BLaER1 treated with 17β-estradiol and CSF1 and Interleukin-3, amounts not matched to agents 10 nM and 100 nM (cell line): ENCODE measurements at regions not wholly inside any gene's neighbourhood (a gene's known extent, or its start where the extent isn't known, plus 50 kb on each side); places are given as distances from the start of the nearest gene placed in this dataset.

Source experiments
- H3K27ac ChIP-seq, 11 experiments: shearing (Covaris generic); formaldehyde crosslinking; 2 replicates each; pipeline ENCODE4 v1.8.1; 2022
- H3K27me3 ChIP-seq, 11 experiments: shearing (Covaris generic); formaldehyde crosslinking; 2 replicates each; pipeline ENCODE4 v1.8.1; 2022
- H3K36me3 ChIP-seq, 11 experiments: shearing (Covaris generic); formaldehyde crosslinking; 2 replicates each; pipeline ENCODE4 v1.8.1; 2022
- H3K4me1 ChIP-seq, 10 experiments: shearing (Covaris generic); formaldehyde crosslinking; 2 replicates each; pipeline ENCODE4 v1.8.1; 2022
- H3K4me2 ChIP-seq, 11 experiments: shearing (Covaris generic); formaldehyde crosslinking; 2 replicates each; pipeline ENCODE4 v1.8.1; 2022
- H3K4me3 ChIP-seq, 10 experiments: shearing (Covaris generic); formaldehyde crosslinking; 2 replicates each; pipeline ENCODE4 v1.8.1; 2022
- H3K9ac ChIP-seq, 11 experiments: shearing (Covaris generic); formaldehyde crosslinking; 2 replicates each; pipeline ENCODE4 v1.8.1; 2022
- H3K9me3 ChIP-seq, 11 experiments: shearing (Covaris generic); formaldehyde crosslinking; replicated peaks in 1 of 11; 2 replicates each; pipeline ENCODE4 v1.8.1; 2022
- H4K20me1 ChIP-seq, 11 experiments: shearing (Covaris generic); formaldehyde crosslinking; 2 replicates each; pipeline ENCODE4 v1.8.1; 2022
- Cebpa-rat ChIP-seq, 11 experiments: shearing (Covaris generic); IDR thresholded peaks; 2 replicates each; pipeline ENCODE4 v1.8.1; 2022

GRCh38 chr6:14706378-14706929 is 539.4 kb upstream of the JARID2 start:
- Histone ChIP-seq H3K4me1 (peaks cover 7 to 58% (median 11%) of the 10 kb centered on the region in 10 experiments), H3K4me3 (no peak overlapping the region), H3K27me3 (no peaks in the 10 kb centered on the region), H3K9ac (no peak overlapping the region), H3K4me2 (peak overlapping the region in 3 of 11 experiments; percentile 58 to 63 (median 61); a peak in 7 of 22 replicates), H3K27ac (peak overlapping the region in 2 of 11 experiments; percentile 7 to 47; a peak in 2 of 22 replicates), H3K9me3 (peaks cover 0 to 31% (median 23%) of the 10 kb centered on the region in 11 experiments; a peak in 17 of 22 replicates), H4K20me1 (no peaks in the 10 kb centered on the region), H3K36me3 (0 out of 22 replicates have a peak, but pooled peaks cover 0 to 5% (median 0%) of the 10 kb centered on the region in 11 experiments)
- TF ChIP-seq Cebpa-rat (IDR thresholded peaks at IDR 0.05): no peak

- no peaks in the 10 kb centered on the region for H3K27me3 ChIP-seq
- peaks cover 0 to 36% (median 25%) of the 10 kb centered on the region in 11 experiments; a peak in 17 of 22 replicates for H3K9me3 ChIP-seq
- TF ChIP-seq Cebpa-rat (IDR thresholded peaks at IDR 0.05): no peak
- H3K36me3 ChIP-seq: 0 out of 22 replicates have a peak, but pooled peaks cover 0 to 5% (median 0%) of the 10 kb centered on the region in 11 experiments
- H3K27ac ChIP-seq: peak overlapping the region in 1 of 11 experiments; percentile 47; a peak in 2 of 22 replicates
- H3K4me3 ChIP-seq: no peak overlapping the region
- no peak overlapping the region for H3K9ac ChIP-seq
- H3K4me1 ChIP-seq: peaks cover 10 to 54% (median 16%) of the 10 kb centered on the region in 10 experiments
- peak overlapping the region in 3 of 11 experiments; percentile 58 to 63 (median 61); a peak in 6 of 22 replicates for H3K4me2 ChIP-seq
- H4K20me1 ChIP-seq: no peaks in the 10 kb centered on the region
Measured at GRCh38 chr6:14707276-14707675, 538.6 kb upstream of the JARID2 start.

- Histone ChIP-seq H3K4me2 (no peak overlapping the region; a peak in 1 of 22 replicates), H3K4me3 (no peak overlapping the region), H3K4me1 (peaks cover 10 to 53% (median 16%) of the 10 kb centered on the region in 10 experiments), H3K9ac (no peak overlapping the region), H3K9me3 (peaks cover 0 to 40% (median 25%) of the 10 kb centered on the region in 11 experiments; a peak in 17 of 22 replicates), H3K27ac (no peak overlapping the region), H4K20me1 (no peaks in the 10 kb centered on the region), H3K27me3 (no peaks in the 10 kb centered on the region), H3K36me3 (0 out of 22 replicates have a peak, but pooled peaks cover 0 to 5% (median 0%) of the 10 kb centered on the region in 11 experiments)
- TF ChIP-seq Cebpa-rat (IDR thresholded peaks at IDR 0.05): no peak
Measured at GRCh38 chr6:14707971-14708465, 537.9 kb upstream of the JARID2 start.

- Histone ChIP-seq H3K36me3 (0 out of 22 replicates have a peak, but pooled peaks cover 0 to 5% (median 0%) of the 10 kb centered on the region in 11 experiments), H3K4me2 (no peak overlapping the region), H3K9ac (no peak overlapping the region), H3K4me1 (peaks cover 10 to 51% (median 19%) of the 10 kb centered on the region in 10 experiments), H3K27ac (peak overlapping the region in 1 of 11 experiments; percentile 21; a peak in 1 of 22 replicates), H4K20me1 (no peaks in the 10 kb centered on the region), H3K27me3 (no peaks in the 10 kb centered on the region), H3K9me3 (peaks cover 0 to 50% (median 28%) of the 10 kb centered on the region in 11 experiments; a peak in 17 of 22 replicates), H3K4me3 (no peak overlapping the region)
- TF ChIP-seq Cebpa-rat (IDR thresholded peaks at IDR 0.05): no peak
Measured at GRCh38 chr6:14709066-14709670, 536.7 kb upstream of the JARID2 start.

- no peaks in the 10 kb centered on the region for H4K20me1 ChIP-seq
- no peak for TF ChIP-seq Cebpa-rat (IDR thresholded peaks at IDR 0.05)
- H3K27ac ChIP-seq: peak overlapping the region in 2 of 11 experiments; percentile 21 to 68; a peak in 3 of 22 replicates
- H3K27me3 ChIP-seq: no peaks in the 10 kb centered on the region
- H3K9me3 ChIP-seq: peaks cover 0 to 50% (median 28%) of the 10 kb centered on the region in 11 experiments; a peak in 17 of 22 replicates
- 0 out of 22 replicates have a peak, but pooled peaks cover 0 to 5% (median 0%) of the 10 kb centered on the region in 11 experiments for H3K36me3 ChIP-seq
- peaks cover 10 to 50% (median 22%) of the 10 kb centered on the region in 10 experiments for H3K4me1 ChIP-seq
- H3K4me2 ChIP-seq: no peak overlapping the region
- no peak overlapping the region for H3K9ac ChIP-seq
- H3K4me3 ChIP-seq: no peak overlapping the region
Measured at GRCh38 chr6:14709900-14710299, 536.0 kb upstream of the JARID2 start.

- Histone ChIP-seq H3K9ac (peak overlapping the region in 1 of 11 experiments; percentile 28; a peak in 4 of 22 replicates), H3K4me1 (peaks cover 10 to 50% (median 22%) of the 10 kb centered on the region in 10 experiments), H4K20me1 (no peaks in the 10 kb centered on the region), H3K27me3 (no peaks in the 10 kb centered on the region), H3K27ac (peak overlapping the region in 10 of 11 experiments; percentile 6 to 77 (median 56); a peak in 15 of 22 replicates), H3K4me3 (no peak overlapping the region), H3K9me3 (peaks cover 0 to 50% (median 28%) of the 10 kb centered on the region in 11 experiments; a peak in 17 of 22 replicates), H3K36me3 (0 out of 22 replicates have a peak, but pooled peaks cover 0 to 5% (median 0%) of the 10 kb centered on the region in 11 experiments), H3K4me2 (peak overlapping the region in 5 of 11 experiments; percentile 32 to 65 (median 55); a peak in 9 of 22 replicates)
- TF ChIP-seq Cebpa-rat (IDR thresholded peaks at IDR 0.05): no peak
Measured at GRCh38 chr6:14710421-14710820, 535.4 kb upstream of the JARID2 start.

GRCh38 chr6:14711056-14711703 is 534.7 kb upstream of the JARID2 start:
- Histone ChIP-seq H3K27me3 (no peaks in the 10 kb centered on the region), H3K9me3 (peaks cover 0 to 50% (median 28%) of the 10 kb centered on the region in 11 experiments; a peak in 17 of 22 replicates), H3K27ac (peak overlapping the region in 10 of 11 experiments; percentile 6 to 77 (median 56); a peak in 20 of 22 replicates), H3K4me3 (no peak overlapping the region), H3K9ac (peak overlapping the region in 5 of 11 experiments; percentile 3 to 45 (median 28); a peak in 7 of 22 replicates), H3K36me3 (0 out of 22 replicates have a peak, but pooled peaks cover 0 to 5% (median 0%) of the 10 kb centered on the region in 11 experiments), H4K20me1 (no peaks in the 10 kb centered on the region), H3K4me2 (peak overlapping the region; percentile 7 to 65 (median 33)), H3K4me1 (peaks cover 10 to 49% (median 22%) of the 10 kb centered on the region in 10 experiments)
- TF ChIP-seq Cebpa-rat (IDR thresholded peaks at IDR 0.05): no peak

- TF ChIP-seq Cebpa-rat (IDR thresholded peaks at IDR 0.05): no peak
- Histone ChIP-seq H3K4me1 (peaks cover 13 to 47% (median 24%) of the 10 kb centered on the region in 10 experiments), H3K27me3 (no peaks in the 10 kb centered on the region), H3K4me3 (no peak overlapping the region), H3K27ac (peak overlapping the region in 10 of 11 experiments; percentile 6 to 77 (median 56); a peak in 19 of 22 replicates), H3K4me2 (peak overlapping the region; percentile 7 to 65 (median 33); a peak in 19 of 22 replicates), H3K36me3 (0 out of 22 replicates have a peak, but pooled peaks cover 0 to 5% (median 0%) of the 10 kb centered on the region in 11 experiments), H3K9ac (peak overlapping the region in 5 of 11 experiments; percentile 3 to 45 (median 28); a peak in 6 of 22 replicates), H3K9me3 (peaks cover 0 to 50% (median 28%) of the 10 kb centered on the region in 11 experiments; a peak in 17 of 22 replicates), H4K20me1 (no peaks in the 10 kb centered on the region)
Measured at GRCh38 chr6:14711704-14712379, 534.0 kb upstream of the JARID2 start.
